HFFc6 (cell line): ENCODE measurements at regions not wholly inside any gene's neighbourhood (a gene's known extent, or its start where the extent isn't known, plus 50 kb on each side); places are given as distances from the start of the nearest gene placed in this dataset.

Experiments
- DNase-seq: peaks from one replicate; pipeline ENCODE4 v3.0.0-alpha.2; 2018
- H3K27ac Mint-ChIP-seq: 2 replicates; pipeline ENCODE4 v1.8.0; 2020; ENCODE audit warnings: mild to moderate bottlenecking, mixed read lengths
- H3K27me3 Mint-ChIP-seq: 2 replicates; pipeline ENCODE4 v1.8.0; 2021; ENCODE audit warnings: mild to moderate bottlenecking, moderate library complexity, mixed read lengths; ENCODE audit not compliant: insufficient read depth
- H3K36me3 Mint-ChIP-seq: 2 replicates; pipeline ENCODE4 v1.8.0; 2021; ENCODE audit warnings: low read depth, mixed read lengths
- H3K4me1 Mint-ChIP-seq: 2 replicates; pipeline ENCODE4 v1.8.0; 2020; ENCODE audit warnings: low read depth, mixed read lengths
- H3K4me3 Mint-ChIP-seq: 2 replicates; pipeline ENCODE4 v1.8.0; 2020; ENCODE audit warnings: mild to moderate bottlenecking, moderate library complexity, mixed read lengths
- H3K9me3 Mint-ChIP-seq: 2 replicates; pipeline ENCODE4 v1.8.0; 2020; ENCODE audit warnings: mild to moderate bottlenecking, mixed read lengths
- TF ChIP-seq, protein P1 (sequence below): fragments of 200-600 bp; sonication (generic); IDR thresholded peaks from 2 replicates; pipeline ENCODE4 v1.5.0; 2021; ENCODE audit warnings: antibody characterized with exemption, mild to moderate bottlenecking

DNA sequence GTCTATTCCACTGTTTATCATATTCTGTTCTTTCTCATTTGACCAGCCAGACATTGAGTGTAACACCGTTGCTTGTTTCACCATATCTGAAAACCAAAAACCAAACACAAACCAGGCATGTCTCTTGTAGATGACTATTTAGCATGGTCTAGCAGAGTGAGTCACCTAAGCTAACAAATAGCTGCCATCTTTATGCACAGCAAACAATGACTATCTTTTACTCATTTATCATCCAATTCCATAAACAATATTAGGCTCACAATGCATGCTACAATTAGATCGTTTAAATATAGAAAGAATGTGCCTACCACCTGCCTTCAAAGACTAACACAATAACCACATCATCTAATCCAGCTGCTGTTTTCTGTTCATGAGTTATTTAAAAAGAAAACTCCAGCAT, 495.4 kb downstream of the PCDH19 start:
- Mint-ChIP-seq H3K4me1 (no peaks in the 10 kb centered on the region), H3K27ac (no peak overlapping the region), H3K4me3 (no peak overlapping the region), H3K27me3 (no peaks in the 10 kb centered on the region), H3K9me3 (no peaks in the 10 kb centered on the region), H3K36me3 (no peaks in the 10 kb centered on the region)
- TF ChIP-seq, protein P1, sequence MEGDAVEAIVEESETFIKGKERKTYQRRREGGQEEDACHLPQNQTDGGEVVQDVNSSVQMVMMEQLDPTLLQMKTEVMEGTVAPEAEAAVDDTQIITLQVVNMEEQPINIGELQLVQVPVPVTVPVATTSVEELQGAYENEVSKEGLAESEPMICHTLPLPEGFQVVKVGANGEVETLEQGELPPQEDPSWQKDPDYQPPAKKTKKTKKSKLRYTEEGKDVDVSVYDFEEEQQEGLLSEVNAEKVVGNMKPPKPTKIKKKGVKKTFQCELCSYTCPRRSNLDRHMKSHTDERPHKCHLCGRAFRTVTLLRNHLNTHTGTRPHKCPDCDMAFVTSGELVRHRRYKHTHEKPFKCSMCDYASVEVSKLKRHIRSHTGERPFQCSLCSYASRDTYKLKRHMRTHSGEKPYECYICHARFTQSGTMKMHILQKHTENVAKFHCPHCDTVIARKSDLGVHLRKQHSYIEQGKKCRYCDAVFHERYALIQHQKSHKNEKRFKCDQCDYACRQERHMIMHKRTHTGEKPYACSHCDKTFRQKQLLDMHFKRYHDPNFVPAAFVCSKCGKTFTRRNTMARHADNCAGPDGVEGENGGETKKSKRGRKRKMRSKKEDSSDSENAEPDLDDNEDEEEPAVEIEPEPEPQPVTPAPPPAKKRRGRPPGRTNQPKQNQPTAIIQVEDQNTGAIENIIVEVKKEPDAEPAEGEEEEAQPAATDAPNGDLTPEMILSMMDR: no peak
- DNase-seq: no peak

DNA sequence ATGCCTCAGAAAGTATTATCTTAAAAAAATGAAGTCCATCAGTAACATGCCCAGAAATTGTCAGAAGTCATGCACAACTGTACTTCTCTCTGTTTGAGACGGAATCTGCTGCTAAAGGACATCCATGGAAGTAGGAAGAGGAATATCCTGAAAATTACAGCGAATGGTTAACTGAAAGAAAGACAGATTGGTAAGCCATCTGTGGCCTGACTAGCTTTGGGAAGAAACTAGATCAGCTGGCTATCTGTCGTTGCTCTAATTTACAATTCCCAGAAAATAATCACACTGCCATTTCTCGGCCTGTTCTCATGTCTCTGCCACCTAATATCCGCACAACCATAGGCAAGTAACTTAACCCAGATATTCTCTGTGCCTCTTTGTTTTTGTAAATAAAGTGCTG, 496.5 kb downstream of the PCDH19 start:
- DNase-seq: no peak
- Mint-ChIP-seq H3K9me3 (no peaks in the 10 kb centered on the region), H3K27me3 (no peaks in the 10 kb centered on the region), H3K27ac (no peak overlapping the region), H3K36me3 (no peaks in the 10 kb centered on the region), H3K4me3 (no peak overlapping the region), H3K4me1 (no peaks in the 10 kb centered on the region)
- TF ChIP-seq, protein P1: no peak

DNA sequence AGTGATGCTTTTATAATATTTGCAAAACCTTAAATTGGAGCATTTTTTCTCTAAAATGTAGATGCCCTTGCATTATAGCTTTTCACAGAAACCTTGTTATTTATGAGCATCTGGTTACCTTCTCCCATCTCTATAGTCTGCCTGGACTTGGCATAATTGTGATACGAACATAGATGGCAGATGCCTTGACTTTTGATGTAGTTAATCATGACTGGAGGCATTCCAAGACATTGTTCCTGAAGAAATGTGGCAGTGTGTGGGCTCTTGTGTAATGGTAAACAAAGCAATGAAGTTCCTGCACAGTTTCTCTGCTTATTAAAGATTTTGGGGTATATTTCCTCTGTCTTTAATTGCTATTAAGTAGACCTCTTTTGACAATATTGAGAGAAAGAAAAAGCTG, 500.1 kb downstream of the PCDH19 start:
- no peaks in the 10 kb centered on the region for H3K4me1 Mint-ChIP-seq
- no peaks in the 10 kb centered on the region for H3K36me3 Mint-ChIP-seq
- TF ChIP-seq, protein P1: no peak
- no peak overlapping the region for H3K27ac Mint-ChIP-seq
- H3K4me3 Mint-ChIP-seq: no peak overlapping the region
- no peaks in the 10 kb centered on the region for H3K9me3 Mint-ChIP-seq
- no peak for DNase-seq
- H3K27me3 Mint-ChIP-seq: no peaks in the 10 kb centered on the region

DNA sequence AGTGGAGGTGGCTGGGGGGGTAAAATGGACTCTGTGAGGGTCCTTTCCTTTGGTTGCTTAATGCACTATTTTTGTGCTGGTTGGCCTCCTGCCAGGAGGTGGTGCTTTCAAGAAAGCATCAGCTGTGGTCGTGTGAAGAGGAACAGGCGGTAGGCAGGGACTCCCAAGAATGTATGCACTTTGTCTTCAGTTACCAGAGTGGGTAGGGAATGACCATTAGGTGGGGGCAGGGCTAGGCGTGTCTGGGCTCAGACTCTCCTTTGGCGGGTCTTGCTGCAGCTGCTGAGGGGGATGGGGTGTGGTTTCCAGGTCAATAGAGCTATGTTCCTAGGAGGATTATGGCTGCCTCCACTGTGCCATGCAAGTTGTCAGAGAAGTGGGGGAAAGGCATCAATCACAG, 509.0 kb downstream of the PCDH19 start:
- Mint-ChIP-seq H3K27me3 (no peaks in the 10 kb centered on the region), H3K9me3 (peaks cover 12% of the 10 kb centered on the region; the same call in 1 of the 2 replicates), H3K36me3 (0 out of 2 replicates have a peak, but pooled peaks cover 9% of the 10 kb centered on the region), H3K4me3 (no peak overlapping the region), H3K27ac (no peak overlapping the region), H3K4me1 (no peaks in the 10 kb centered on the region)
- TF ChIP-seq, protein P1: no peak
- no peak for DNase-seq

DNA sequence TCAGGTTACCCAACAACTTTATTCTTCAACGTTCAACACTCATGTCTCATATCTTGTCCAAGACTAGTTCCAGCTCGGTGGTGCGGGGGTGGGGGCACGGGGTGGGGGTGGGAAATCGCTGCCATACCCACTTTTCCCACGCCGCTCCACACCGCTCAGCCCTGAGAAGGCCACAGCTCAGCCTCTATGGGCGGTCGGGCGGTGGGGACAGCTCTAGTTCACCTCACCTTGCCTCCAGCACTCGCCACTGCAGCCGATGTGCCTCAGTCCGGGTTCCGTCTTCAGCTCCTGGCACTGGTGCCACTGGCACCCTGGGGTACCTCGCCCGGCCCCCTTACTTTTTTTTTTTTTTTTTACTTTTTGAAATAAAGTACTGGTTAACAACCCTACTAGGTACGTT, 522.2 kb downstream of the PCDH19 start:
- Mint-ChIP-seq H3K9me3 (peaks cover 20% of the 10 kb centered on the region; the same call in 1 of the 2 replicates), H3K27me3 (no peaks in the 10 kb centered on the region), H3K4me3 (no peak overlapping the region), H3K4me1 (no peaks in the 10 kb centered on the region), H3K27ac (no peak overlapping the region), H3K36me3 (no peaks in the 10 kb centered on the region)
- DNase-seq: no peak
- TF ChIP-seq, protein P1: no peak

DNA sequence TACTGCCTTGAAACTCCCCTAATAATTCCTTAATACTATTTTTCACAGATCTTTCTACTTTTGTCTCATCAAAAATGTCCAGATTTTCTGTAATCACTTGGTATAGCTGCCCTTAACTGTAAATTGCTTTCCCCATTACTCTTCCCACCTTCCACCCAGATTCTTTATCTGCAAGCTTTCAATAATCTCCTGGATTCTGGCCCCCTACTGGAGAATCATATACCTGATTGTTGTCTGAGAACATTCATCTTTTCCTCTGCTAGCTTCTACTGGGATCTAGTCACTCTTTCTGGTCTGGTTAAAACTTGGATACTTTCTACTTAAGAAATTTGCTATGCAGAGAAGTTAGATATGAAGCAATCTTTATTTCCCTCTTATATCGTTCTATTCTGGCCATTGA, 552.6 kb downstream of the PCDH19 start:
- no peak overlapping the region for H3K4me3 Mint-ChIP-seq

More for the DNA sequence above, 552.6 kb downstream of the PCDH19 start:
- no peaks in the 10 kb centered on the region for H3K27me3 Mint-ChIP-seq
- peaks cover 7% of the 10 kb centered on the region; the same call in 1 of the 2 replicates for H3K9me3 Mint-ChIP-seq
- H3K36me3 Mint-ChIP-seq: no peaks in the 10 kb centered on the region
- no peaks in the 10 kb centered on the region for H3K4me1 Mint-ChIP-seq
- no peak for DNase-seq
- H3K27ac Mint-ChIP-seq: no peak overlapping the region
- TF ChIP-seq, protein P1: no peak
